GM23248 (cell line): ENCODE measurements at regions not wholly inside any gene's neighbourhood (a gene's known extent, or its start where the extent isn't known, plus 50 kb on each side); places are given as distances from the start of the nearest gene placed in this dataset.
"Not testable (repeated sequence)": the region's sequence is repeated elsewhere in the genome, so short reads cannot be mapped to it uniquely, and the experiment has no call there.

Experiments used
- DNase-seq: peaks from one replicate; pipeline ENCODE4 v3.0.0-alpha.2; 2015
- H2AFZ ChIP-seq: fragments of 200-600 bp; sonication (generic); 2 replicates; pipeline ENCODE4 v1.6.1; 2016; ENCODE audit warnings: antibody characterized with exemption
- H3F3A ChIP-seq: fragments of 200-600 bp; sonication (generic); 2 replicates; pipeline ENCODE4 v1.6.1; 2016; ENCODE audit warnings: mild to moderate bottlenecking, antibody characterized with exemption, mixed run types; ENCODE audit not compliant: insufficient read depth
- H3K27ac ChIP-seq: fragments of 200-600 bp; sonication (generic); 2 replicates; pipeline ENCODE4 v1.5.1; 2016; ENCODE audit warnings: mild to moderate bottlenecking
- H3K27me3 ChIP-seq: fragments of 200-600 bp; sonication (generic); replicated peaks from 2 replicates; pipeline ENCODE4 v1.6.1; 2016; ENCODE audit warnings: mild to moderate bottlenecking; ENCODE audit not compliant: insufficient read depth
- H3K36me3 ChIP-seq: fragments of 200-600 bp; sonication (generic); 2 replicates; pipeline ENCODE4 v1.6.1; 2016; ENCODE audit warnings: low read depth, mild to moderate bottlenecking
- H3K4me1 ChIP-seq: fragments of 200-600 bp; sonication (generic); 2 replicates; pipeline ENCODE4 v1.6.1; 2016; ENCODE audit warnings: mild to moderate bottlenecking; ENCODE audit not compliant: insufficient read depth
- H3K4me2 ChIP-seq: fragments of 200-600 bp; sonication (generic); one replicate; pipeline ENCODE4 v1.6.1; 2016; ENCODE audit warnings: mild to moderate bottlenecking; ENCODE audit not compliant: unreplicated experiment
- H3K4me3 ChIP-seq: fragments of 200-600 bp; sonication (generic); 2 replicates; pipeline ENCODE4 v1.5.1; 2016; ENCODE audit warnings: mild to moderate bottlenecking
- H3K79me2 ChIP-seq: fragments of 200-600 bp; sonication (generic); 2 replicates; pipeline ENCODE4 v1.6.1; 2016; ENCODE audit warnings: mild to moderate bottlenecking; ENCODE audit not compliant: insufficient read depth
- H3K9ac ChIP-seq: fragments of 200-600 bp; sonication (generic); 2 replicates; pipeline ENCODE4 v1.6.1; 2016; ENCODE audit warnings: mild to moderate bottlenecking
- H3K9me2 ChIP-seq: fragments of 200-600 bp; sonication (generic); 2 replicates; pipeline ENCODE4 v1.6.1; 2016; ENCODE audit warnings: mixed run types, mild to moderate bottlenecking, moderate library complexity; ENCODE audit not compliant: insufficient read depth
- H3K9me3 ChIP-seq: fragments of 200-600 bp; sonication (generic); one replicate; pipeline ENCODE4 v1.6.1; 2017; ENCODE audit warnings: low read depth
- H4K20me1 ChIP-seq: fragments of 200-600 bp; sonication (generic); 2 replicates; pipeline ENCODE4 v1.6.0; 2016; ENCODE audit not compliant: insufficient read depth
- EZH2 ChIP-seq: fragments of 200-600 bp; sonication (generic); IDR thresholded peaks from 2 replicates; pipeline ENCODE4 v1.6.1; 2018; ENCODE audit warnings: antibody characterized with exemption, mild to moderate bottlenecking; ENCODE audit not compliant: insufficient read depth, poor library complexity, severe bottlenecking
- EZH2phosphoT487 ChIP-seq: fragments of 200-600 bp; sonication (generic); IDR thresholded peaks from 2 replicates; pipeline ENCODE4 v1.6.1; 2018; ENCODE audit warnings: antibody characterized with exemption, moderate library complexity, mild to moderate bottlenecking, low read depth; ENCODE audit not compliant: insufficient read depth
- WGBS, 2 experiments: methylation state at CpG; one replicate each; pipeline ENCODE4 v1.1.6; 2015 to 2017; ENCODE audit warnings: low lambda C conversion rate in 2 of 2, low coverage in 1 of 2; ENCODE audit errors: missing lambda C conversion rate in 2 of 2; 5-methylcytosine and 5-hydroxymethylcytosine counted together
- in situ Hi-C: fragments of 300-500 bp; cut with MboI; formaldehyde crosslinking; loops from 2 replicates; pipeline ENCODE4 v1.15.0; 2020

DNA sequence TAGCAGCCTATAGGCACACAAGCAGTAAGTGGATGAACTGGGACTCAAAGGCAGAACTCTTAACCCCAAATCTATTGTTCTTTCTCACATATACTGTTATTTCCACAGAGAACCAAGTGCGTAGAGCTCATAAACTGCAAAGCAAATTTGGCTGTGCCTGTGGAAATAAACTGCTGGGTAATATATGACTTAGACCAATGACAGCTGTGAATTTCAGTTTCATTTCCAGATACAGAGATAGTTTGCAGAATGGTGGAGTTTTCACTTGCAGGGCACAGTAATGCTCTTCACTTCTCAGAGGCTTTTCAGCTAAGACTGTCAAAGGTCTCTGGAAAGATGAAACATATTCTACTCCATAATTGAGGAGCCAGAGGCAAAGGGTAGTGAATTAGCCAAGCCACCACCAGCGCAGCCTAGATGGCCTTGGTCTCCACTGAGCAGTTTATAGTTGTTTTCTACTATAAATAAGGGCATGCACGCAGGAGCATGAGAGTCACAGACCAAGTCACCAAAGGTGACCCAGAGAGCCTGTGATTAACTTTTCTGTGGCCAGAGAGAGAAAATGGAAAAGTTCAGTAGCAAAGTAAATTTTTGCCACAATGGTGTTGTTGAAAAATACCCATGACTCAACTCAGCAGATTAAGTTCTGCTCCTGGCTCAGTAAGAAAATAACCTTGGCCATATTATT is 180.7 kb upstream of the GRM7 start:
- Histone ChIP-seq H3K27ac (no peak overlapping the region), H2AFZ (no peak overlapping the region), H4K20me1 (no peaks in the 10 kb centered on the region), H3K27me3 (no peaks in the 10 kb centered on the region), H3K9me3 (no peaks in the 10 kb centered on the region), H3K36me3 (no peaks in the 10 kb centered on the region), H3K9ac (no peak overlapping the region), H3K9me2 (no peaks in the 10 kb centered on the region), H3F3A (no peaks in the 10 kb centered on the region), H3K4me2 (no peak overlapping the region), H3K4me3 (no peak overlapping the region), H3K79me2 (no peaks in the 10 kb centered on the region), H3K4me1 (no peaks in the 10 kb centered on the region)
- no peak for DNase-seq
- TF ChIP-seq EZH2phosphoT487, result no peak
- no peak for TF ChIP-seq EZH2
- in situ Hi-C loops, result no loop called here
- WGBS, 2 experiments, result 18 to 24% methylated on average over 3 of the region's 3 CpGs

DNA sequence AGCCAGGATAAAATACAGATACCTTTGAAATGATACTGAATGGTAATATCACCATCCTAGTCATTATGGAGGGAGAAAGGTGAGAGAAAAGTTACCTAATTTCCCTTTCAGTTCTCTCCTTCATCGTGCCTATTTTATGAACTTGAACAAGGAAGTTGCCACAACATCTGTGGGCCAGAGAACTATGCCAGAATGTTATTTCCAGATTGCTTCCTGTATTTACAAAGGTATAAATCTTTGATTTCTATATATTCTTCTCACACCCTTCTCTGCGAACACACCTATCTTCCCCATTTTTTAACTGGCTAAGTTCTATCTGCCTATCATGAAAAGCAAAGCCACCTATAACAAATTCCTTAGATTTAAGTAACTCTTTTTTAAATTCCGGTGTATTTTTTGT is 163.6 kb upstream of the GRM7 start:
- Histone ChIP-seq H3K27ac (no peak overlapping the region), H4K20me1 (no peaks in the 10 kb centered on the region), H2AFZ (no peak overlapping the region), H3K9ac (no peak overlapping the region), H3K9me2 (no peaks in the 10 kb centered on the region), H3K36me3 (no peaks in the 10 kb centered on the region), H3K4me3 (no peak overlapping the region), H3K27me3 (no peaks in the 10 kb centered on the region), H3K4me2 (no peak overlapping the region), H3K4me1 (no peaks in the 10 kb centered on the region), H3K79me2 (no peaks in the 10 kb centered on the region), H3F3A (no peaks in the 10 kb centered on the region), H3K9me3 (no peaks in the 10 kb centered on the region)
- DNase-seq, result no peak
- WGBS, 2 experiments, result 10 to 16% methylated on average over 3 of the region's 3 CpGs
- TF ChIP-seq EZH2phosphoT487 (no peak), EZH2 (no peak)
- in situ Hi-C loops, result no loop called here

DNA sequence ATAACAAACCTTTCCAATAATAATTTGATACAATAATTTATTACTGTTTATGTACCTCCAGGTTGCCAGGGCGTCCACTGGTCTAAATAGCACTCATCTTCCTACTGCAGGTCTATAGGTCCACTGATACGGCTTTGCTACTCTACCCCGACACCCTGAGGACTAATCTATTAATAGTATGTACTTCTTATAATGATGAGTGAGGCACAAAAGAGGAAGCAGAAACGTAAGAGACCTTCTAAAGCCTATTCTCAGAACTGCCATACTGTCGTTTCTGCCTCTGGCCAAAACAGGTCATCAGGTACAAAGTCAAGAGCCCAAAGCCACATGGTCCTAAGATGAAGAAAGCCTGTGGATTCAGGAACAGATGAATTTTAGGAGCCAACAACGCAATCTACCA is 163.2 kb upstream of the GRM7 start:
- in situ Hi-C loops, result no loop called here
- Histone ChIP-seq H3K9me3 (no peaks in the 10 kb centered on the region), H3K36me3 (no peaks in the 10 kb centered on the region), H2AFZ (no peak overlapping the region), H3K79me2 (no peaks in the 10 kb centered on the region), H3K9me2 (no peaks in the 10 kb centered on the region), H3K4me2 (no peak overlapping the region), H3K27ac (no peak overlapping the region), H3K27me3 (no peaks in the 10 kb centered on the region), H3K4me3 (no peak overlapping the region), H3F3A (no peaks in the 10 kb centered on the region), H3K4me1 (no peaks in the 10 kb centered on the region), H4K20me1 (no peaks in the 10 kb centered on the region), H3K9ac (no peak overlapping the region)
- no peak for DNase-seq
- WGBS, 2 experiments, result 25 to 27% methylated on average over 6 of the region's 6 CpGs
- TF ChIP-seq EZH2, result no peak
- no peak for TF ChIP-seq EZH2phosphoT487

DNA sequence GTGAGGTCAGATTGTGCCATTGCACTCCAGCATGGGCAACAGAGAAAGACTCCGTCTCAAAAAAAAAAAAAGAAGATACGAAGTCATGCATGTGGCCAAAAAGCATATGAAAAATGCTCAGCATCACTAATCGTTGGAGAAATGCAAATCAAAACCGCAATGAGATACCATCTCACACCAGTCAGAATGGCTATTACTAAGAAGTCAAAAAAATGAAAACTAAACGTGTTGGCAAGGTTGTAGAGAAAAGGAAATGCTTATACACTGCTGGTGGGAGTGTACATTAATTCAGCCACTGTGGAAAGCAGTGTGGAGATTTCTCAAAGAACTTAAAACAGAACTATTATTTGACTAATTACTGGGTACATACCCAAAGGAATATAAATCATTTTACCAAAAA is 156.1 kb upstream of the GRM7 start:
- H3K9me2 ChIP-seq, in situ Hi-C loops, H3K27me3 ChIP-seq, H3K79me2 ChIP-seq, H2AFZ ChIP-seq, H3K27ac ChIP-seq, H3K9me3 ChIP-seq, H3F3A ChIP-seq, H3K4me2 ChIP-seq, H3K4me1 ChIP-seq, H3K36me3 ChIP-seq, H3K4me3 ChIP-seq, H3K9ac ChIP-seq, H4K20me1 ChIP-seq, DNase-seq: not testable (repeated sequence)
- WGBS, 2 experiments, result 21 to 25% methylated on average over 5 of the region's 5 CpGs

DNA sequence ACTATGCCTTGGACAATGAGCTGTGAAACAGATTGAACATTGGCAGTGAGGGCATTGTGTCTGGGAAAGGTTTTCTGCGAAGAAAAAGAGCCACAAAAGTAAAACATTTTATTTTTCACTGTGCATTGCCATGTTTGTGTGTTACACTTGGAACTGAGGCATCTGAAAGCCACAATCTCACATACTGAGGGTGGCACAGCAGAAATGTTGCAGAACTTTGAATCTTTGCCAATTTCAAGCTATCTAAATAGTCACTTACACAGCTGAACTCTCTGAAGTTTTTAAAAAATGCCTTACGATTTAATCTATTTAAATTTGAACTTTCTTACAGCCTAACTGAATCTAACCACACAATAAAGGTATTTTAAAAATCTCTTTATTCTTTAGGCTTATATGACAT is 154.1 kb upstream of the GRM7 start:
- Histone ChIP-seq H2AFZ (no peak overlapping the region), H3F3A (no peaks in the 10 kb centered on the region), H3K4me3 (no peak overlapping the region), H3K9me3 (no peaks in the 10 kb centered on the region), H3K27me3 (no peaks in the 10 kb centered on the region), H3K79me2 (no peaks in the 10 kb centered on the region), H3K27ac (no peak overlapping the region), H3K9me2 (no peaks in the 10 kb centered on the region), H3K36me3 (no peaks in the 10 kb centered on the region), H3K4me1 (no peaks in the 10 kb centered on the region), H4K20me1 (no peaks in the 10 kb centered on the region), H3K4me2 (no peak overlapping the region), H3K9ac (no peak overlapping the region)
- in situ Hi-C loops, result no loop called here
- WGBS, 2 experiments, result 0 to 3% methylated on average over 2 of the region's 2 CpGs
- DNase-seq, result no peak
- TF ChIP-seq EZH2phosphoT487 (no peak), EZH2 (no peak)
